T1000 (cell line): ENCODE measurements at regions not wholly inside any gene's neighbourhood (a gene's known extent, or its start where the extent isn't known, plus 50 kb on each side); places are given as distances from the start of the nearest gene placed in this dataset.

ENCODE experiments used
- DNase-seq: peaks from one replicate; lab custom pipeline; 2025; ENCODE audit warnings: mixed read lengths; lab: John Stamatoyannopoulos, UW

- DNase-seq = no peak
Observed at GRCh38 chr3:3240986-3241385, 61.5 kb upstream of the CRBN start.

GRCh38 chr3:3237979-3238378 is 58.5 kb upstream of the CRBN start:
- DNase-seq = no peak

DNA sequence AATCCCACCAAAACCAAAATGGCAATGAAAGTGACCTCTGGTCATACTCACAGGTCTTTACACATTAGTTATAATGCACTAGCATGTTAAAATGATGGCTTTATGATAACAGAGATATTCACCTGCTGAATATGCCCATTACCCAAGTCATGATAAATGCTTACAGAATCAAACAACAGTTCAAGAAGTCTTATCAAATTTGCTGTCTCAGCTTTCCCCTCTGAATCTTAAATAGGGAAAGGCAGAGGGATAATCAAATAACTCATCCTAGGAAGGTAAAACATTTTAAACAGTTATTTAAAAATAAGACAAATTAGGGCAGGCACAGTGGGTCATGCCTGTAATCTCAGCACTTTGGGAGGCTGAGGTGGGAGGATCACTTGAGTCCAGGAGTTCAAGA is 52.8 kb upstream of the CRBN start:
- DNase-seq = no peak
